ENCODE measurements at regions not wholly inside any gene's neighbourhood (a gene's known extent, or its start where the extent isn't known, plus 50 kb on each side); places are given as distances from the start of the nearest gene placed in this dataset.

- no peak overlapping the region for H3K4me3 ChIP-seq (ENCODE audit: low read length)
- H3K4me2 ChIP-seq (ENCODE audit: low read length): no peak overlapping the region
- H3K9me3 ChIP-seq (ENCODE audit: insufficient read depth, low read length): no peaks in the 10 kb centered on the region
- H3K27ac ChIP-seq (ENCODE audit: low read length): no peak overlapping the region
- no peaks in the 10 kb centered on the region for H3K36me3 ChIP-seq (replicated peaks; ENCODE audit: low read depth, low read length)
- no peaks in the 10 kb centered on the region for H3K79me2 ChIP-seq (ENCODE audit: low read length)
- TF ChIP-seq CTCF (IDR thresholded peaks at IDR 0.05; ENCODE audit: low read depth, low read length) (no peak), EZH2phosphoT487 (IDR thresholded peaks at IDR 0.05; ENCODE audit: low read depth) (no peak)
- H3K9ac ChIP-seq (ENCODE audit: low read length): no peak overlapping the region
- peaks cover 80% of the 10 kb centered on the region for H3K27me3 ChIP-seq (ENCODE audit: low read depth, low read length)
- H3K4me1 ChIP-seq (ENCODE audit: low read length): no peaks in the 10 kb centered on the region
- no peak overlapping the region for H2AFZ ChIP-seq (ENCODE audit: low read depth, low read length)
- H4K20me1 ChIP-seq (ENCODE audit: insufficient read depth, low read length): no peaks in the 10 kb centered on the region
Observed at GRCh38 chr20:58162986-58163385, 65.5 kb downstream of the ANKRD60 start.

- Histone ChIP-seq H3K9ac (ENCODE audit: low read length) (no peak overlapping the region), H3K27me3 (ENCODE audit: low read depth, low read length) (peaks cover 83% of the 10 kb centered on the region), H3K4me1 (ENCODE audit: low read length) (no peaks in the 10 kb centered on the region), H2AFZ (ENCODE audit: low read depth, low read length) (no peak overlapping the region), H3K4me3 (ENCODE audit: low read length) (no peak overlapping the region), H3K79me2 (ENCODE audit: low read length) (no peaks in the 10 kb centered on the region), H3K27ac (ENCODE audit: low read length) (no peak overlapping the region), H3K36me3 (replicated peaks; ENCODE audit: low read depth, low read length) (no peaks in the 10 kb centered on the region), H3K4me2 (ENCODE audit: low read length) (no peak overlapping the region), H3K9me3 (ENCODE audit: insufficient read depth, low read length) (no peaks in the 10 kb centered on the region), H4K20me1 (ENCODE audit: insufficient read depth, low read length) (no peaks in the 10 kb centered on the region)
- TF ChIP-seq EZH2phosphoT487 (IDR thresholded peaks at IDR 0.05; ENCODE audit: low read depth) (no peak), CTCF (IDR thresholded peaks at IDR 0.05; ENCODE audit: low read depth, low read length) (no peak)
Observed at GRCh38 chr20:58161192-58161591, 67.3 kb downstream of the ANKRD60 start.

GRCh38 chr20:58160451-58161061, 67.9 kb downstream of the ANKRD60 start:
- Histone ChIP-seq H3K27ac (ENCODE audit: low read length) (no peak overlapping the region), H3K4me2 (ENCODE audit: low read length) (no peak overlapping the region), H3K9me3 (ENCODE audit: insufficient read depth, low read length) (no peaks in the 10 kb centered on the region), H3K4me1 (ENCODE audit: low read length) (no peaks in the 10 kb centered on the region), H3K4me3 (ENCODE audit: low read length) (no peak overlapping the region), H3K9ac (ENCODE audit: low read length) (no peak overlapping the region), H2AFZ (ENCODE audit: low read depth, low read length) (no peak overlapping the region), H3K36me3 (replicated peaks; ENCODE audit: low read depth, low read length) (no peaks in the 10 kb centered on the region), H3K27me3 (ENCODE audit: low read depth, low read length) (peaks cover 79% of the 10 kb centered on the region), H3K79me2 (ENCODE audit: low read length) (no peaks in the 10 kb centered on the region), H4K20me1 (ENCODE audit: insufficient read depth, low read length) (no peaks in the 10 kb centered on the region)
- no peak for TF ChIP-seq CTCF (IDR thresholded peaks at IDR 0.05; ENCODE audit: low read depth, low read length)
- no peak for TF ChIP-seq EZH2phosphoT487 (IDR thresholded peaks at IDR 0.05; ENCODE audit: low read depth)

GRCh38 chr20:58155148-58155925, 73.1 kb downstream of the ANKRD60 start:
- Histone ChIP-seq H2AFZ (ENCODE audit: low read depth, low read length) (no peak overlapping the region), H3K36me3 (replicated peaks; ENCODE audit: low read depth, low read length) (no peaks in the 10 kb centered on the region), H3K9me3 (ENCODE audit: insufficient read depth, low read length) (no peaks in the 10 kb centered on the region), H3K79me2 (ENCODE audit: low read length) (no peaks in the 10 kb centered on the region), H3K4me2 (ENCODE audit: low read length) (no peak overlapping the region), H3K27me3 (ENCODE audit: low read depth, low read length) (peaks cover 58% of the 10 kb centered on the region), H3K27ac (ENCODE audit: low read length) (no peak overlapping the region), H3K9ac (ENCODE audit: low read length) (no peak overlapping the region), H3K4me3 (ENCODE audit: low read length) (no peak overlapping the region), H4K20me1 (ENCODE audit: insufficient read depth, low read length) (no peaks in the 10 kb centered on the region), H3K4me1 (ENCODE audit: low read length) (no peaks in the 10 kb centered on the region)
- TF ChIP-seq CTCF (IDR thresholded peaks at IDR 0.05; ENCODE audit: low read depth, low read length) (no peak; the same call in 1 of the 2 replicates), EZH2phosphoT487 (IDR thresholded peaks at IDR 0.05; ENCODE audit: low read depth) (no peak)
